Gastroesophageal sphincter (tissue), 4 donors: ENCODE measurements at regions not wholly inside any gene's neighbourhood (a gene's known extent, or its start where the extent isn't known, plus 50 kb on each side); places are given as distances from the start of the nearest gene placed in this dataset.

Experiments
- ATAC-seq: fragments of 150-250 bp; one replicate; pipeline ENCODE4 v1.9.1; 2016; ENCODE audit warnings: mild to moderate bottlenecking, moderate library complexity
- H3K27ac ChIP-seq, 4 donors: fragments of 200-600 bp; sonication (generic) in 3 of 4; 1 replicate in 3 of 4; 2 replicates in 1 of 4; pipeline ENCODE4 v1.5.1; 2016 to 2019
- H3K27me3 ChIP-seq: fragments of 200-600 bp; sonication (generic); one replicate; pipeline ENCODE4 v1.5.1; 2019
- H3K36me3 ChIP-seq, 2 donors: fragments of 200-600 bp; sonication (generic); one replicate each; pipeline ENCODE4 v1.5.1; 2019; ENCODE audit warnings: control low read depth in 1 of 2
- H3K4me1 ChIP-seq, 3 donors: fragments of 200-600 bp; sonication (generic); 1 replicate in 2 of 3; 2 replicates in 1 of 3; pipeline ENCODE4 v1.5.1; 2016 to 2019; ENCODE audit warnings: control low read depth in 2 of 3
- H3K4me3 ChIP-seq, 2 donors: fragments of 200-600 bp; sonication (generic); one replicate each; pipeline ENCODE4 v1.5.1; 2019; ENCODE audit warnings: mild to moderate bottlenecking in 1 of 2, moderate library complexity in 1 of 2
- H3K9me3 ChIP-seq, 3 donors: fragments of 200-600 bp; sonication (generic); one replicate each; pipeline ENCODE4 v1.5.1; 2017 to 2019; ENCODE audit warnings: control low read depth in 2 of 3
- CTCF ChIP-seq, 4 experiments: fragments of 200-600 bp in 2 of 4; fragments of 450-650 bp in 2 of 4; sonication (generic) in 1 of 4; IDR thresholded peaks; one replicate each; pipeline ENCODE4 v1.5.1; 2017 to 2019; ENCODE audit warnings: antibody characterized with exemption in 4 of 4, mild to moderate bottlenecking in 2 of 4, moderate library complexity in 2 of 4
- EP300 ChIP-seq: sonication (generic); formaldehyde crosslinking; IDR thresholded peaks from one replicate; pipeline ENCODE4 v1.6.1; 2017; ENCODE audit warnings: antibody characterized with exemption, mild to moderate bottlenecking
- POLR2A ChIP-seq, 2 donors: fragments of 450-650 bp; IDR thresholded peaks; one replicate each; pipeline ENCODE4 v1.6.1; 2017; ENCODE audit warnings: antibody characterized with exemption in 2 of 2, mild to moderate bottlenecking in 2 of 2, moderate library complexity in 1 of 2
- POLR2AphosphoS5 ChIP-seq: sonication (generic); formaldehyde crosslinking; IDR thresholded peaks from one replicate; pipeline ENCODE4 v1.6.1; 2017; ENCODE audit warnings: antibody characterized with exemption
- WGBS, 2 donors: methylation state at CpG; one replicate each; pipeline ENCODE4 v1.1.5; 2018; ENCODE audit warnings: low coverage in 1 of 2; 5-methylcytosine and 5-hydroxymethylcytosine counted together

DNA sequence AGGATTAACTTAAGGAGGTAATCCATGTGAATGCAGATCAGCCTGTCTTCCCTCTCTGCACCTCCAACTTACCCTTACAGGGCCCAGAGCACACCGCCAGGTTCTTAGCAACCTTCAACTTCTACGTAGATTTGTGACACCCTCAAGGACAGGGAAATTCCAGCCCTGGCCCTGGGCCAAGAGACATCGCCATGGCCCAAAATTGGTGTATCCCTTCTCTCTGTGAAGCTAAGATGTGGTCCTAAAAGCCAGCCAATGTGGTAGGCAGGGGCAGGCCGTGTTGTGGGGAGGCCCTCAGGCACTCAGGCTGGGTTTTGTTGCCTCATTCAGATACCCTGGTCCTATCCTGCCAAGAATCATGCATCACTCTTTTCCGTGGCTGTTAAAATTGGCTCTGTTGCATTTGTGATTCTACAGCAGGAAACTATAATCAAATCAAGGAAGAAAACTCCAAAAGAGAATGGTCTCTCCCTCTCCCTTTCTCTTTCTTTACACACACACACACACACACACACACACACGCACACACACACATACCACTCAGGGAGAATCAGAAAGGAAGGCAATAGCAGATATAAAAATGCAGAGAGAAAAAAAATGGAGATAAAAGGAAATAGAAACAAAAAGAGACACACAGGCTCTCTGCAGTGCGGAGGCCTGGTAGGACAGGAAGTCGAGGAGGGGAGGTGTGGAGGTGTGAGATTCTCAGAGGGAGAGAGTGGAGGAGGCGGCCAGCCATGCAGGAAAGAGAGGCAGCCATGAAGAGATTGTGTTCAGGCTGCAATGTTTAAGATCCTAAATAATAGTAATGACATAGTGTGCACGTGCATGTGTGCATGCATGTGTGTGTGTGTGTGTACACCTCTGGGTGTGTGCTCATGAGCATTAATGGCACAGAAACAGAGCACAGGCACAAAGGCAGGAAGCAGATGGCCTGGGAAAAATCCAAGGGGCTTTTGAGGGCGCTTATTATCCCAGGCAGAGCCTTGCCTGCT, 201.8 kb upstream of the LRFN2 start:
- H3K4me1 ChIP-seq: no peaks in the 10 kb centered on the region
- H3K27ac ChIP-seq: no peak overlapping the region
- H3K4me3 ChIP-seq: no peak overlapping the region
- no peaks in the 10 kb centered on the region for H3K9me3 ChIP-seq
- ATAC-seq: no peak
- H3K27me3 ChIP-seq: peaks cover 6% of the 10 kb centered on the region
- 50 to 51% methylated on average over 4 to 9 of the region's 11 CpGs for WGBS, 2 donors
- TF ChIP-seq EP300: no peak
- TF ChIP-seq CTCF (IDR thresholded peaks at IDR 0.05): no peak
- no peak for TF ChIP-seq POLR2AphosphoS5
- no peak for TF ChIP-seq POLR2A (IDR thresholded peaks at IDR 0.05)
- H3K36me3 ChIP-seq: no peaks in the 10 kb centered on the region

DNA sequence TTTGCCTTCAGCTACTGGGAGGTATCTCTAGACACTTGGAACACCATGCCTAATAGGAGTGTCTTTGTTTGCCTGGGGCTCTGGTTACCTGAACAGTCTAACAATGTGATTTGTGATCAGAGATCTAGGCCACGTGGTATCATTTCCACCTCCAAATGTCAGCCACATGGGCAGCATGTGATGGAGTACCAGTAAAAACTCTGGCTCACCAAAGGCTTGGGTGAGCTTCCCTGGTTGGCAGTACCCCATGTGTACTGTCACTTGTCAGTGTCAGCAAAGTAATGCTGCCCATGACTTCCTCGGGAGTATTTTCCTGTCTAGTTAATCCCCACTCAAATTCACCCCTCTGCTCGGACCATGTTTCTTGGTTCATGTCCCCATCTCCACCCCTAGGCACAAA, 195.2 kb upstream of the LRFN2 start:
- WGBS, 2 donors: 65 to 100% methylated on average over 1 to 2 of the region's 3 CpGs
- Histone ChIP-seq H3K27me3 (peaks cover 18% of the 10 kb centered on the region), H3K9me3 (no peaks in the 10 kb centered on the region), H3K27ac (no peak overlapping the region), H3K4me3 (no peak overlapping the region), H3K36me3 (no peaks in the 10 kb centered on the region), H3K4me1 (no peaks in the 10 kb centered on the region)
- ATAC-seq: no peak
- TF ChIP-seq POLR2AphosphoS5 (no peak), EP300 (no peak), POLR2A (IDR thresholded peaks at IDR 0.05) (no peak), CTCF (IDR thresholded peaks at IDR 0.05) (no peak)

DNA sequence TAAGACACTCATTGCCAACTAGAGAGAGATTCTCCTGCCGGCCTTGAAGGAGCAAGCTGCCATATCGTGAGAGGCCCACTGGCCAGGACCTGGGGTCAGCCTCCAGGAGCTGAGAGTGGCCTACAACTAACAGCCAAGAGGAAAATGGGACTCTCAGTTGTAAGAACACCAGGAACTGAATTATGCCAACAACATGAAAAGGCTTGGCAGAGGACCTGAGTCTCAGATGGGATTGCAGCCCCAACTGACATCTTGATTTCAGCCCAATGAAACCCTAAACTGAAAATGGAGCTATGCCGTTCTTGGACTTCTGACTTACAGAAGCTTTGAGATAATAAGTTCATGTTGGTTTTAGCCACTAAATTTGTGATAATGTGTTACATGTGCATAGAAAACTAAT, 193.5 kb upstream of the LRFN2 start:
- Histone ChIP-seq H3K36me3 (no peaks in the 10 kb centered on the region), H3K27ac (no peak overlapping the region), H3K9me3 (no peaks in the 10 kb centered on the region), H3K27me3 (peaks cover 26% of the 10 kb centered on the region), H3K4me3 (no peak overlapping the region), H3K4me1 (no peaks in the 10 kb centered on the region)
- TF ChIP-seq EP300 (no peak), POLR2AphosphoS5 (no peak), POLR2A (IDR thresholded peaks at IDR 0.05) (no peak), CTCF (IDR thresholded peaks at IDR 0.05) (no peak)
- 86 to 100% methylated on average over 1 of the region's 3 CpGs for WGBS, 2 donors
- no peak for ATAC-seq

GRCh38 chr6:40779409-40779808, 192.2 kb upstream of the LRFN2 start:
- TF ChIP-seq POLR2A (IDR thresholded peaks at IDR 0.05): no peak
- TF ChIP-seq POLR2AphosphoS5: no peak
- TF ChIP-seq EP300: no peak
- no peak for TF ChIP-seq CTCF (IDR thresholded peaks at IDR 0.05)
- no peak overlapping the region for H3K27ac ChIP-seq
- no peaks in the 10 kb centered on the region for H3K9me3 ChIP-seq
- no peak for ATAC-seq
- H3K4me1 ChIP-seq: no peaks in the 10 kb centered on the region
- no peak overlapping the region for H3K4me3 ChIP-seq
- H3K36me3 ChIP-seq: no peaks in the 10 kb centered on the region
- WGBS, 2 donors: 63 to 70% methylated on average over 3 of the region's 3 CpGs
- peaks cover 24% of the 10 kb centered on the region for H3K27me3 ChIP-seq

- no peak for ATAC-seq
- Histone ChIP-seq H3K4me3 (no peak overlapping the region), H3K36me3 (no peaks in the 10 kb centered on the region), H3K4me1 (no peaks in the 10 kb centered on the region), H3K27me3 (peaks cover 24% of the 10 kb centered on the region), H3K27ac (no peak overlapping the region), H3K9me3 (no peaks in the 10 kb centered on the region)
- WGBS, 2 donors: no CpG with 5 or more reads among the region's 1 CpG
- TF ChIP-seq POLR2A (IDR thresholded peaks at IDR 0.05) (no peak), POLR2AphosphoS5 (no peak), EP300 (no peak), CTCF (IDR thresholded peaks at IDR 0.05) (no peak)
Measured at GRCh38 chr6:40778918-40779317, 191.8 kb upstream of the LRFN2 start.
